GM23338 (cell line): ENCODE measurements at regions not wholly inside any gene's neighbourhood (a gene's known extent, or its start where the extent isn't known, plus 50 kb on each side); places are given as distances from the start of the nearest gene placed in this dataset.

Experiments used
- ATAC-seq: fragments of 200-7000 bp; cut with Tn5 transposase; 3 replicates; pipeline ENCODE4 v1.9.1; 2020
- DNase-seq: peaks from one replicate; pipeline ENCODE4 v3.0.0-alpha.2; 2015; ENCODE audit warnings: low spot score
- H2AFZ ChIP-seq: fragments of 200-600 bp; sonication (generic); 2 replicates; pipeline ENCODE4 v1.8.0; 2016; ENCODE audit warnings: antibody characterized with exemption, mild to moderate bottlenecking, moderate library complexity
- H3F3A ChIP-seq: fragments of 200-600 bp; sonication (generic); replicated peaks from 2 replicates; pipeline ENCODE4 v1.8.0; 2017; ENCODE audit warnings: antibody characterized with exemption, mixed run types, low read depth
- H3K27ac ChIP-seq: fragments of 200-600 bp; sonication (generic); 2 replicates; pipeline ENCODE4 v1.6.1; 2016; ENCODE audit warnings: low read depth
- H3K27me3 ChIP-seq: fragments of 200-600 bp; sonication (generic); 2 replicates; pipeline ENCODE4 v1.8.0; 2016; ENCODE audit warnings: mild to moderate bottlenecking, mixed run types, moderate library complexity; ENCODE audit not compliant: insufficient read depth
- H3K36me3 ChIP-seq: fragments of 200-600 bp; sonication (generic); 2 replicates; pipeline ENCODE4 v1.8.0; 2016; ENCODE audit warnings: mild to moderate bottlenecking; ENCODE audit not compliant: insufficient read depth
- H3K4me1 ChIP-seq: fragments of 200-600 bp; sonication (generic); 2 replicates; pipeline ENCODE4 v1.8.0; 2016; ENCODE audit warnings: mild to moderate bottlenecking, moderate library complexity; ENCODE audit not compliant: insufficient read depth
- H3K4me2 ChIP-seq: fragments of 200-600 bp; sonication (generic); 2 replicates; pipeline ENCODE4 v1.7.1; 2017; ENCODE audit warnings: mixed run types
- H3K4me3 ChIP-seq: fragments of 200-600 bp; sonication (generic); 2 replicates; pipeline ENCODE4 v1.6.1; 2016; ENCODE audit warnings: mixed run types
- H3K79me2 ChIP-seq: fragments of 200-600 bp; sonication (generic); replicated peaks from 2 replicates; pipeline ENCODE4 v1.8.0; 2017; ENCODE audit warnings: mild to moderate bottlenecking; ENCODE audit not compliant: insufficient read depth
- H3K9me2 ChIP-seq: fragments of 200-600 bp; sonication (generic); 2 replicates; pipeline ENCODE4 v1.8.0; 2017; ENCODE audit not compliant: insufficient read depth
- H4K20me1 ChIP-seq: fragments of 200-600 bp; sonication (generic); replicated peaks from 2 replicates; pipeline ENCODE4 v1.8.0; 2017; ENCODE audit warnings: mild to moderate bottlenecking; ENCODE audit not compliant: insufficient read depth
- H3K27ac Mint-ChIP-seq: 2 replicates; pipeline ENCODE4 v1.8.0; 2020; ENCODE audit warnings: inconsistent platforms, mild to moderate bottlenecking, moderate library complexity, mixed read lengths
- H3K27me3 Mint-ChIP-seq: 3 replicates; pipeline ENCODE4 v1.8.0; 2022; ENCODE audit warnings: low read depth, mild to moderate bottlenecking, moderate library complexity, mixed read lengths, inconsistent platforms; ENCODE audit not compliant: insufficient read depth, poor library complexity
- H3K36me3 Mint-ChIP-seq: 3 replicates; pipeline ENCODE4 v1.8.0; 2021; ENCODE audit warnings: low read depth, mild to moderate bottlenecking, inconsistent platforms, moderate library complexity, mixed read lengths
- H3K4me1 Mint-ChIP-seq: 3 replicates; pipeline ENCODE4 v1.8.0; 2020; ENCODE audit warnings: mild to moderate bottlenecking, inconsistent platforms, mixed read lengths
- H3K4me3 Mint-ChIP-seq: 3 replicates; pipeline ENCODE4 v1.8.0; 2021; ENCODE audit warnings: moderate library complexity, mild to moderate bottlenecking, inconsistent platforms, mixed read lengths
- H3K9me3 Mint-ChIP-seq: 3 replicates; pipeline ENCODE4 v1.8.0; 2020; ENCODE audit warnings: moderate library complexity, mild to moderate bottlenecking, inconsistent platforms, mixed read lengths
- EZH2 ChIP-seq: fragments of 200-600 bp; sonication (generic); IDR thresholded peaks from one replicate; pipeline ENCODE4 v1.8.0; 2017; ENCODE audit warnings: antibody characterized with exemption, mild to moderate bottlenecking, low read depth; ENCODE audit not compliant: unreplicated experiment
- JUNB ChIP-seq: IDR thresholded peaks from one replicate; pipeline ENCODE4 v1.6.1; 2016; ENCODE audit warnings: antibody characterized with exemption; ENCODE audit not compliant: unreplicated experiment
- NANOG ChIP-seq: IDR thresholded peaks from 2 replicates; pipeline ENCODE4 v1.6.1; 2016; ENCODE audit warnings: antibody characterized with exemption, borderline replicate concordance
- POLR2AphosphoS5 ChIP-seq: IDR thresholded peaks from 2 replicates; pipeline ENCODE4 v1.6.1; 2016; ENCODE audit warnings: antibody characterized with exemption, low read depth
- REST ChIP-seq: IDR thresholded peaks from one replicate; pipeline ENCODE4 v1.6.1; 2018; ENCODE audit warnings: antibody characterized with exemption; ENCODE audit not compliant: unreplicated experiment
- STAT1 ChIP-seq: IDR thresholded peaks from one replicate; pipeline ENCODE4 v1.6.1; 2016; ENCODE audit warnings: antibody characterized with exemption; ENCODE audit not compliant: unreplicated experiment
- ZNF331 ChIP-seq: fragments of 250-450 bp; sonication (Bioruptor Pico); IDR thresholded peaks from 2 replicates; pipeline ENCODE4 v1.5.0; 2020; ENCODE audit warnings: low read depth, mild to moderate bottlenecking, moderate library complexity
- TF ChIP-seq, protein P1 (sequence below), 2 experiments: fragments of 200-600 bp in 1 of 2; sonication (generic) in 1 of 2; conservative IDR thresholded peaks; 2 replicates each; pipeline versions ENCODE4 v1.5.1 to v1.6.1; 2016 to 2017; ENCODE audit warnings: antibody characterized with exemption in 2 of 2, low read depth in 2 of 2, mild to moderate bottlenecking in 2 of 2, moderate library complexity in 1 of 2
- TF ChIP-seq, protein P2 (sequence below): IDR thresholded peaks from 2 replicates; pipeline ENCODE4 v1.6.1; 2016; ENCODE audit warnings: antibody characterized with exemption
- TF ChIP-seq, protein P3 (sequence below): fragments of 250-450 bp; sonication (Bioruptor Pico); IDR thresholded peaks from 2 replicates; pipeline ENCODE4 v1.5.0; 2020; ENCODE audit warnings: mild to moderate bottlenecking, moderate library complexity

DNA sequence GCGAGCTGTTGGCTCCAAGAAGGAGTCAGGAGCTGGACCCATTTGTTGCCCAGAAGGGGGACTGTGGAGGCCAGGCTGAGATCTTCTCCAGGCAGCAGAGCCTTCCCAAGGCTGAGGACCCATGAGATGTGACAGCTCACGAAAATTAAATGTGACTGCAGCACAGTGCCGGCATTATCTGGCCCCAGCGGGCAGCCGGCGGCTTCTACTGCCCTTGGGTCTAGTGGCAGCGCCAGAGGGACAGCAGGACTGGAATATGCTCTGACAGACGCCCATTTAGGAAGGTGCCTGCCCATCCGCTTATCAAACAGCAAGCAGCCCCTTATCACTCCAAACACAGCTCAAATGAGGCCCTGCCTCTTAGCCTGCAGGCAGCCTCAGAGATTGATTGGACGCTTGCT, 122.9 kb upstream of the LYZL2 start:
- Histone ChIP-seq H3K9me2 (no peaks in the 10 kb centered on the region), H3K36me3 (no peaks in the 10 kb centered on the region), H3K79me2 (no peaks in the 10 kb centered on the region), H4K20me1 (no peaks in the 10 kb centered on the region), H3K27ac (no peak overlapping the region), H3K4me1 (no peaks in the 10 kb centered on the region), H3K4me2 (no peak overlapping the region), H3K4me3 (no peak overlapping the region), H2AFZ (peak overlapping the region; percentile 66; the same call in 1 of the 2 replicates), H3K27me3 (no peaks in the 10 kb centered on the region), H3F3A (no peaks in the 10 kb centered on the region)
- TF ChIP-seq REST (no peak), NANOG (no peak), STAT1 (no peak), ZNF331 (no peak), POLR2AphosphoS5 (no peak), JUNB (no peak), EZH2 (no peak)
- TF ChIP-seq, protein P1, sequence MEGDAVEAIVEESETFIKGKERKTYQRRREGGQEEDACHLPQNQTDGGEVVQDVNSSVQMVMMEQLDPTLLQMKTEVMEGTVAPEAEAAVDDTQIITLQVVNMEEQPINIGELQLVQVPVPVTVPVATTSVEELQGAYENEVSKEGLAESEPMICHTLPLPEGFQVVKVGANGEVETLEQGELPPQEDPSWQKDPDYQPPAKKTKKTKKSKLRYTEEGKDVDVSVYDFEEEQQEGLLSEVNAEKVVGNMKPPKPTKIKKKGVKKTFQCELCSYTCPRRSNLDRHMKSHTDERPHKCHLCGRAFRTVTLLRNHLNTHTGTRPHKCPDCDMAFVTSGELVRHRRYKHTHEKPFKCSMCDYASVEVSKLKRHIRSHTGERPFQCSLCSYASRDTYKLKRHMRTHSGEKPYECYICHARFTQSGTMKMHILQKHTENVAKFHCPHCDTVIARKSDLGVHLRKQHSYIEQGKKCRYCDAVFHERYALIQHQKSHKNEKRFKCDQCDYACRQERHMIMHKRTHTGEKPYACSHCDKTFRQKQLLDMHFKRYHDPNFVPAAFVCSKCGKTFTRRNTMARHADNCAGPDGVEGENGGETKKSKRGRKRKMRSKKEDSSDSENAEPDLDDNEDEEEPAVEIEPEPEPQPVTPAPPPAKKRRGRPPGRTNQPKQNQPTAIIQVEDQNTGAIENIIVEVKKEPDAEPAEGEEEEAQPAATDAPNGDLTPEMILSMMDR (conservative IDR thresholded peaks at IDR 0.05; ENCODE audit: low read depth in 2 of 2), result no peak
- TF ChIP-seq, protein P2, sequence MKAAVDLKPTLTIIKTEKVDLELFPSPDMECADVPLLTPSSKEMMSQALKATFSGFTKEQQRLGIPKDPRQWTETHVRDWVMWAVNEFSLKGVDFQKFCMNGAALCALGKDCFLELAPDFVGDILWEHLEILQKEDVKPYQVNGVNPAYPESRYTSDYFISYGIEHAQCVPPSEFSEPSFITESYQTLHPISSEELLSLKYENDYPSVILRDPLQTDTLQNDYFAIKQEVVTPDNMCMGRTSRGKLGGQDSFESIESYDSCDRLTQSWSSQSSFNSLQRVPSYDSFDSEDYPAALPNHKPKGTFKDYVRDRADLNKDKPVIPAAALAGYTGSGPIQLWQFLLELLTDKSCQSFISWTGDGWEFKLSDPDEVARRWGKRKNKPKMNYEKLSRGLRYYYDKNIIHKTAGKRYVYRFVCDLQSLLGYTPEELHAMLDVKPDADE, result no peak
- TF ChIP-seq, protein P3, sequence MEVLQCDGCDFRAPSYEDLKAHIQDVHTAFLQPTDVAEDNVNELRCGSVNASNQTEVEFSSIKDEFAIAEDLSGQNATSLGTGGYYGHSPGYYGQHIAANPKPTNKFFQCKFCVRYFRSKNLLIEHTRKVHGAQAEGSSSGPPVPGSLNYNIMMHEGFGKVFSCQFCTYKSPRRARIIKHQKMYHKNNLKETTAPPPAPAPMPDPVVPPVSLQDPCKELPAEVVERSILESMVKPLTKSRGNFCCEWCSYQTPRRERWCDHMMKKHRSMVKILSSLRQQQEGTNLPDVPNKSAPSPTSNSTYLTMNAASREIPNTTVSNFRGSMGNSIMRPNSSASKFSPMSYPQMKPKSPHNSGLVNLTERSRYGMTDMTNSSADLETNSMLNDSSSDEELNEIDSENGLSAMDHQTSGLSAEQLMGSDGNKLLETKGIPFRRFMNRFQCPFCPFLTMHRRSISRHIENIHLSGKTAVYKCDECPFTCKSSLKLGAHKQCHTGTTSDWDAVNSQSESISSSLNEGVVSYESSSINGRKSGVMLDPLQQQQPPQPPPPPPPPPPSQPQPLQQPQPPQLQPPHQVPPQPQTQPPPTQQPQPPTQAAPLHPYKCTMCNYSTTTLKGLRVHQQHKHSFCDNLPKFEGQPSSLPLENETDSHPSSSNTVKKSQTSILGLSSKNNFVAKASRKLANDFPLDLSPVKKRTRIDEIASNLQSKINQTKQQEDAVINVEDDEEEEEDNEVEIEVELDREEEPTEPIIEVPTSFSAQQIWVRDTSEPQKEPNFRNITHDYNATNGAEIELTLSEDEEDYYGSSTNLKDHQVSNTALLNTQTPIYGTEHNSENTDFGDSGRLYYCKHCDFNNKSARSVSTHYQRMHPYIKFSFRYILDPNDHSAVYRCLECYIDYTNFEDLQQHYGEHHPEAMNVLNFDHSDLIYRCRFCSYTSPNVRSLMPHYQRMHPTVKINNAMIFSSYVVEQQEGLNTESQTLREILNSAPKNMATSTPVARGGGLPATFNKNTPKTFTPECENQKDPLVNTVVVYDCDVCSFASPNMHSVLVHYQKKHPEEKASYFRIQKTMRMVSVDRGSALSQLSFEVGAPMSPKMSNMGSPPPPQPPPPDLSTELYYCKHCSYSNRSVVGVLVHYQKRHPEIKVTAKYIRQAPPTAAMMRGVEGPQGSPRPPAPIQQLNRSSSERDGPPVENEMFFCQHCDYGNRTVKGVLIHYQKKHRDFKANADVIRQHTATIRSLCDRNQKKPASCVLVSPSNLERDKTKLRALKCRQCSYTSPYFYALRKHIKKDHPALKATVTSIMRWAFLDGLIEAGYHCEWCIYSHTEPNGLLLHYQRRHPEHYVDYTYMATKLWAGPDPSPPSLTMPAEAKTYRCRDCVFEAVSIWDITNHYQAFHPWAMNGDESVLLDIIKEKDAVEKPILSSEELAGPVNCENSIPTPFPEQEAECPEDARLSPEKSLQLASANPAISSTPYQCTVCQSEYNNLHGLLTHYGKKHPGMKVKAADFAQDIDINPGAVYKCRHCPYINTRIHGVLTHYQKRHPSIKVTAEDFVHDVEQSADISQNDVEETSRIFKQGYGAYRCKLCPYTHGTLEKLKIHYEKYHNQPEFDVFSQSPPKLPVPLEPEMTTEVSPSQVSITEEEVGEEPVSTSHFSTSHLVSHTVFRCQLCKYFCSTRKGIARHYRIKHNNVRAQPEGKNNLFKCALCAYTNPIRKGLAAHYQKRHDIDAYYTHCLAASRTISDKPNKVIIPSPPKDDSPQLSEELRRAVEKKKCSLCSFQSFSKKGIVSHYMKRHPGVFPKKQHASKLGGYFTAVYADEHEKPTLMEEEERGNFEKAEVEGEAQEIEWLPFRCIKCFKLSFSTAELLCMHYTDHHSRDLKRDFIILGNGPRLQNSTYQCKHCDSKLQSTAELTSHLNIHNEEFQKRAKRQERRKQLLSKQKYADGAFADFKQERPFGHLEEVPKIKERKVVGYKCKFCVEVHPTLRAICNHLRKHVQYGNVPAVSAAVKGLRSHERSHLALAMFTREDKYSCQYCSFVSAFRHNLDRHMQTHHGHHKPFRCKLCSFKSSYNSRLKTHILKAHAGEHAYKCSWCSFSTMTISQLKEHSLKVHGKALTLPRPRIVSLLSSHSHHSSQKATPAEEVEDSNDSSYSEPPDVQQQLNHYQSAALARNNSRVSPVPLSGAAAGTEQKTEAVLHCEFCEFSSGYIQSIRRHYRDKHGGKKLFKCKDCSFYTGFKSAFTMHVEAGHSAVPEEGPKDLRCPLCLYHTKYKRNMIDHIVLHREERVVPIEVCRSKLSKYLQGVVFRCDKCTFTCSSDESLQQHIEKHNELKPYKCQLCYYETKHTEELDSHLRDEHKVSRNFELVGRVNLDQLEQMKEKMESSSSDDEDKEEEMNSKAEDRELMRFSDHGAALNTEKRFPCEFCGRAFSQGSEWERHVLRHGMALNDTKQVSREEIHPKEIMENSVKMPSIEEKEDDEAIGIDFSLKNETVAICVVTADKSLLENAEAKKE (CRISPR knock-in tag), result no peak
- ATAC-seq, result peak; percentile 14; the same call in 2 of the 3 replicates
- Mint-ChIP-seq H3K36me3 (no peaks in the 10 kb centered on the region), H3K4me1 (peaks cover 2% of the 10 kb centered on the region; the same call in 1 of the 3 replicates), H3K27me3 (peaks cover 5% of the 10 kb centered on the region), H3K9me3 (no peaks in the 10 kb centered on the region; the same call in 2 of the 3 replicates), H3K4me3 (no peak overlapping the region), H3K27ac (no peak overlapping the region)
- DNase-seq, result no peak
